Chondrocyte (in vitro differentiated cells): ENCODE measurements at regions not wholly inside any gene's neighbourhood (a gene's known extent, or its start where the extent isn't known, plus 50 kb on each side); places are given as distances from the start of the nearest gene placed in this dataset.

Experiments used
- DNase-seq: peaks from one replicate; pipeline ENCODE4 v3.0.0; 2021; ENCODE audit warnings: mixed read lengths, low spot score
- H3K27ac Mint-ChIP-seq: one replicate; pipeline ENCODE4 v1.8.0; 2021; ENCODE audit warnings: mild to moderate bottlenecking, moderate library complexity, mixed read lengths; ENCODE audit not compliant: unreplicated experiment
- H3K27me3 Mint-ChIP-seq: 2 replicates; pipeline ENCODE4 v1.8.0; 2021; ENCODE audit warnings: low read depth, mixed read lengths
- H3K36me3 Mint-ChIP-seq: 2 replicates; pipeline ENCODE4 v1.8.0; 2021; ENCODE audit warnings: low read depth, mixed read lengths
- H3K4me1 Mint-ChIP-seq: 2 replicates; pipeline ENCODE4 v1.8.0; 2021; ENCODE audit warnings: low read depth, mild to moderate bottlenecking, mixed read lengths
- H3K4me3 Mint-ChIP-seq: one replicate; pipeline ENCODE4 v1.8.0; 2021; ENCODE audit warnings: mild to moderate bottlenecking, moderate library complexity, mixed read lengths; ENCODE audit not compliant: unreplicated experiment
- H3K9me3 Mint-ChIP-seq: 2 replicates; pipeline ENCODE4 v1.8.0; 2021; ENCODE audit warnings: low read depth, mixed read lengths
- CTCF ChIP-seq: fragments of 200-600 bp; sonication (generic); IDR thresholded peaks from 2 replicates; pipeline ENCODE4 v1.5.0; 2021; ENCODE audit warnings: antibody characterized with exemption, mild to moderate bottlenecking, moderate library complexity

DNA sequence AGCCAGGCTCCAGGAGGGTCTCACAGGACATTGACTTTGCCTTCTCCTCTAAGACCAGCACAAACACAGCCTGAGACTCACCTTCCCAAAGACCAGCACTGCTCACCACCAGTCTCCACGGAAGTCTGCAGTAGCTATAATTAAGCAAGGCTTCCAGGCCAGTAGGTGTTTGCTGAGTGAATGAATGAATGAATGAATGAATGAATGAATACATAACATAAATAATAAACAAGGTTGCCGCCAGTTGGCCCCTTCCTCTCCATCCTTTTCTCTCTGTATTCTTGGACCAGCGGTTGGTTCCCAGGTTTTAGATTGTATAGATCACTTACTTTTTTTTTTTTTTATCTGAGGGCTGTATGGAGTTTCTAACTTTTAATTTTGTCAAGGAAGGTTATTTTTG, 222.4 kb upstream of the ID2 start:
- H3K4me3 Mint-ChIP-seq = no peak overlapping the region
- DNase-seq = no peak
- no peaks in the 10 kb centered on the region for H3K36me3 Mint-ChIP-seq
- no peak overlapping the region for H3K27ac Mint-ChIP-seq
- no peaks in the 10 kb centered on the region for H3K4me1 Mint-ChIP-seq
- no peaks in the 10 kb centered on the region for H3K9me3 Mint-ChIP-seq
- TF ChIP-seq CTCF = no peak
- no peaks in the 10 kb centered on the region for H3K27me3 Mint-ChIP-seq

- TF ChIP-seq CTCF = no peak
- Mint-ChIP-seq H3K9me3 (no peaks in the 10 kb centered on the region), H3K36me3 (no peaks in the 10 kb centered on the region), H3K4me1 (no peaks in the 10 kb centered on the region), H3K27ac (no peak overlapping the region), H3K4me3 (no peak overlapping the region), H3K27me3 (no peaks in the 10 kb centered on the region)
- DNase-seq = no peak
Measured at GRCh38 chr2:8461341-8461740, 220.5 kb upstream of the ID2 start.

DNA sequence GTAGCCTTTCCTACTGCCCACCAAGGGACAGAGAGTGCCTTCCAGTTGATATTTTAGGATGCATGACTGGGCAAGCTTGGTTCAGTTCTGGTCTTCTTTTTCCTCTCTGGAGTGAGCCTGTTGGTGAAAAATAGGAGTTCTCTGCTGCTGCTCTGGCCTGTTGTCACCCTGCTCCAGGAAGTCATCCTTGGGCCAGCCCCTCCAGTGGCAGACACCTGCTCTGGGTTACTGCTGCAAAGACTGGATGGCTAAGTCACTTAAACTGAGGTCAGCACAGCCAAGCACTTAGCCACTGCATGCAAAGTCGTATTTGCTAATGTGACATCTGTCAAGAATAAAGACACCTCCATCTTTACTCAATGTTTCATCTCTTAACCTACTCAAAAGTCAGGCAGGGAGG, 219.6 kb upstream of the ID2 start:
- no peak for TF ChIP-seq CTCF
- Mint-ChIP-seq H3K4me3 (no peak overlapping the region), H3K9me3 (no peaks in the 10 kb centered on the region), H3K27me3 (no peaks in the 10 kb centered on the region), H3K27ac (no peak overlapping the region), H3K4me1 (no peaks in the 10 kb centered on the region), H3K36me3 (no peaks in the 10 kb centered on the region)
- no peak for DNase-seq

- Mint-ChIP-seq H3K27ac (no peak overlapping the region), H3K27me3 (no peaks in the 10 kb centered on the region)
- DNase-seq = no peak
Measured at GRCh38 chr2:8462899-8463648, 218.8 kb upstream of the ID2 start.

GRCh38 chr2:8465560-8465959, 216.3 kb upstream of the ID2 start:
- Mint-ChIP-seq H3K27ac (no peak overlapping the region), H3K4me1 (no peaks in the 10 kb centered on the region), H3K9me3 (no peaks in the 10 kb centered on the region)

More at GRCh38 chr2:8462899-8463648, 218.8 kb upstream of the ID2 start:
- no peak for TF ChIP-seq CTCF
- Mint-ChIP-seq H3K9me3 (no peaks in the 10 kb centered on the region), H3K36me3 (no peaks in the 10 kb centered on the region), H3K4me3 (no peak overlapping the region), H3K4me1 (no peaks in the 10 kb centered on the region)

More at GRCh38 chr2:8465560-8465959, 216.3 kb upstream of the ID2 start:
- no peak for TF ChIP-seq CTCF
- H3K4me3 Mint-ChIP-seq = no peak overlapping the region
- H3K36me3 Mint-ChIP-seq = no peaks in the 10 kb centered on the region
- H3K27me3 Mint-ChIP-seq = peaks cover 2% of the 10 kb centered on the region
- DNase-seq = no peak
